AG10803 (cell line): ENCODE measurements at regions not wholly inside any gene's neighbourhood (a gene's known extent, or its start where the extent isn't known, plus 50 kb on each side); places are given as distances from the start of the nearest gene placed in this dataset.
"Not testable (repeated sequence)": the region's sequence is repeated elsewhere in the genome, so short reads cannot be mapped to it uniquely, and the experiment has no call there.

ENCODE experiments used
- DNase-seq: peaks from one replicate; pipeline ENCODE4 v3.0.0; 2010; ENCODE audit warnings: low read depth
- H3K4me3 ChIP-seq: 2 replicates; pipeline ENCODE4 v1.5.1; 2011; ENCODE audit warnings: mild to moderate bottlenecking, low read length, control low read depth
- CTCF ChIP-seq: conservative IDR thresholded peaks from 2 replicates; pipeline ENCODE4 v1.5.1; 2011; ENCODE audit warnings: mild to moderate bottlenecking, low read length, control low read depth, inconsistent platforms

GRCh38 chr3:28150465-28151206 lies 90.8 kb upstream of the CMC1 start:
- TF ChIP-seq CTCF = no peak
- H3K4me3 ChIP-seq = no peak overlapping the region
- DNase-seq = peak; percentile 7

GRCh38 chr3:28151207-28151550 lies 90.2 kb upstream of the CMC1 start:
- TF ChIP-seq CTCF = no peak
- no peak overlapping the region for H3K4me3 ChIP-seq
- DNase-seq = no peak

- no peak for DNase-seq
- no peak overlapping the region for H3K4me3 ChIP-seq
Measured at GRCh38 chr3:28151608-28152228, 89.7 kb upstream of the CMC1 start.

GRCh38 chr3:28155631-28156030 lies 85.8 kb upstream of the CMC1 start:
- TF ChIP-seq CTCF = no peak
- H3K4me3 ChIP-seq = no peak overlapping the region
- DNase-seq = no peak

More at GRCh38 chr3:28151608-28152228, 89.7 kb upstream of the CMC1 start:
- no peak for TF ChIP-seq CTCF

- not testable (repeated sequence) for H3K4me3 ChIP-seq, DNase-seq
Measured at GRCh38 chr3:28156599-28156998, 84.8 kb upstream of the CMC1 start.

- no peak overlapping the region for H3K4me3 ChIP-seq
- no peak for TF ChIP-seq CTCF
- DNase-seq = no peak
Measured at GRCh38 chr3:28171962-28172361, 69.5 kb upstream of the CMC1 start.

- DNase-seq = no peak
- no peak overlapping the region for H3K4me3 ChIP-seq
- TF ChIP-seq CTCF = no peak
Measured at GRCh38 chr3:28172748-28173147, 68.7 kb upstream of the CMC1 start.
